ENCODE measurements at regions not wholly inside any gene's neighbourhood (a gene's known extent, or its start where the extent isn't known, plus 50 kb on each side); places are given as distances from the start of the nearest gene placed in this dataset.

GRCh38 chr3:154716170-154716569, 286.2 kb upstream of the GPR149 start:
- no peak overlapping the region for H3K4me2 ChIP-seq (ENCODE audit: low read length)
- H3K27me3 ChIP-seq (ENCODE audit: control insufficient read depth, insufficient read depth, low read length) = no peaks in the 10 kb centered on the region
- no peak overlapping the region for H3K9ac ChIP-seq (ENCODE audit: low read depth, low read length)
- no peaks in the 10 kb centered on the region for H3K36me3 ChIP-seq (ENCODE audit: insufficient read depth, low read length)
- H3K9me3 ChIP-seq (replicated peaks; ENCODE audit: low read length) = no peaks in the 10 kb centered on the region
- H3K4me1 ChIP-seq (ENCODE audit: control insufficient read depth, insufficient read depth, low read length) = no peaks in the 10 kb centered on the region
- no peak overlapping the region for H3K4me3 ChIP-seq (ENCODE audit: low read length)

GRCh38 chr3:154708554-154708953, 278.6 kb upstream of the GPR149 start:
- no peak overlapping the region for H3K9ac ChIP-seq (ENCODE audit: low read depth, low read length)
- no peak overlapping the region for H3K4me3 ChIP-seq (ENCODE audit: low read length)
- H3K36me3 ChIP-seq (ENCODE audit: insufficient read depth, low read length) = no peaks in the 10 kb centered on the region
- H3K9me3 ChIP-seq (replicated peaks; ENCODE audit: low read length) = no peaks in the 10 kb centered on the region
- no peaks in the 10 kb centered on the region for H3K27me3 ChIP-seq (ENCODE audit: control insufficient read depth, insufficient read depth, low read length)
- H3K4me2 ChIP-seq (ENCODE audit: low read length) = no peak overlapping the region
- no peaks in the 10 kb centered on the region for H3K4me1 ChIP-seq (ENCODE audit: control insufficient read depth, insufficient read depth, low read length)

GRCh38 chr3:154701055-154701454, 271.1 kb upstream of the GPR149 start:
- no peak overlapping the region for H3K4me3 ChIP-seq (ENCODE audit: low read length)

DNA sequence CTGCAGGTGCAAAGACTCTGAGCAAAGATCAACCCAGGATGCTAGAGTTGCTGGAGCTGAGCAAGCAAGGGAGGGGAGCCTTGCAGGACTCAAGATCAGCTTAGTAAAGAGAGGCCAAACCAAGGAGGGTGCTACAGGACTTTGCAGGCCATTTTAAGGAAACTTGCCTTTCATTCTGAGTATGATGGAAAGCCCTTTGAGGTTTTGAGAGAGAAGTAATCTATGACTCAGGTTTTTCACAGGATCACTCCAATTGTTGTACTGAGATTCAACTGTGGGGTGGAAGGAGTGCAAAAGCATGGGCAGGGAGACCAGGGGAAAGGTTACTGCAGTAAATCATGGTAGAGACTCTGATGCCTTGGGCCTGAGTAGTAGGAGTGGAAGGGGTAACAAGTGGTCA, 260.4 kb upstream of the GPR149 start:
- Histone ChIP-seq H3K27me3 (ENCODE audit: control insufficient read depth, insufficient read depth, low read length) (no peaks in the 10 kb centered on the region), H3K4me1 (ENCODE audit: control insufficient read depth, insufficient read depth, low read length) (no peaks in the 10 kb centered on the region), H3K9ac (ENCODE audit: low read depth, low read length) (no peak overlapping the region), H3K4me2 (ENCODE audit: low read length) (no peak overlapping the region), H3K4me3 (ENCODE audit: low read length) (no peak overlapping the region), H3K36me3 (ENCODE audit: insufficient read depth, low read length) (no peaks in the 10 kb centered on the region), H3K9me3 (replicated peaks; ENCODE audit: low read length) (no peaks in the 10 kb centered on the region)

More at GRCh38 chr3:154701055-154701454, 271.1 kb upstream of the GPR149 start:
- Histone ChIP-seq H3K9me3 (replicated peaks; ENCODE audit: low read length) (no peaks in the 10 kb centered on the region), H3K4me2 (ENCODE audit: low read length) (no peak overlapping the region), H3K36me3 (ENCODE audit: insufficient read depth, low read length) (no peaks in the 10 kb centered on the region), H3K9ac (ENCODE audit: low read depth, low read length) (no peak overlapping the region), H3K27me3 (ENCODE audit: control insufficient read depth, insufficient read depth, low read length) (no peaks in the 10 kb centered on the region), H3K4me1 (ENCODE audit: control insufficient read depth, insufficient read depth, low read length) (no peaks in the 10 kb centered on the region)

- Histone ChIP-seq H3K4me1 (ENCODE audit: control insufficient read depth, insufficient read depth, low read length) (no peaks in the 10 kb centered on the region), H3K9me3 (replicated peaks; ENCODE audit: low read length) (no peaks in the 10 kb centered on the region), H3K4me2 (ENCODE audit: low read length) (no peak overlapping the region), H3K27me3 (ENCODE audit: control insufficient read depth, insufficient read depth, low read length) (no peaks in the 10 kb centered on the region), H3K4me3 (ENCODE audit: low read length) (no peak overlapping the region), H3K36me3 (ENCODE audit: insufficient read depth, low read length) (no peaks in the 10 kb centered on the region), H3K9ac (ENCODE audit: low read depth, low read length) (no peak overlapping the region)
Measured at GRCh38 chr3:154684440-154684839, 254.4 kb upstream of the GPR149 start.

- Histone ChIP-seq H3K4me1 (ENCODE audit: control insufficient read depth, insufficient read depth, low read length) (no peaks in the 10 kb centered on the region), H3K36me3 (ENCODE audit: insufficient read depth, low read length) (no peaks in the 10 kb centered on the region), H3K4me3 (ENCODE audit: low read length) (no peak overlapping the region), H3K9ac (ENCODE audit: low read depth, low read length) (no peak overlapping the region), H3K9me3 (replicated peaks; ENCODE audit: low read length) (no peaks in the 10 kb centered on the region), H3K27me3 (ENCODE audit: control insufficient read depth, insufficient read depth, low read length) (no peaks in the 10 kb centered on the region), H3K4me2 (ENCODE audit: low read length) (no peak overlapping the region)
Measured at GRCh38 chr3:154684021-154684420, 254.0 kb upstream of the GPR149 start.

DNA sequence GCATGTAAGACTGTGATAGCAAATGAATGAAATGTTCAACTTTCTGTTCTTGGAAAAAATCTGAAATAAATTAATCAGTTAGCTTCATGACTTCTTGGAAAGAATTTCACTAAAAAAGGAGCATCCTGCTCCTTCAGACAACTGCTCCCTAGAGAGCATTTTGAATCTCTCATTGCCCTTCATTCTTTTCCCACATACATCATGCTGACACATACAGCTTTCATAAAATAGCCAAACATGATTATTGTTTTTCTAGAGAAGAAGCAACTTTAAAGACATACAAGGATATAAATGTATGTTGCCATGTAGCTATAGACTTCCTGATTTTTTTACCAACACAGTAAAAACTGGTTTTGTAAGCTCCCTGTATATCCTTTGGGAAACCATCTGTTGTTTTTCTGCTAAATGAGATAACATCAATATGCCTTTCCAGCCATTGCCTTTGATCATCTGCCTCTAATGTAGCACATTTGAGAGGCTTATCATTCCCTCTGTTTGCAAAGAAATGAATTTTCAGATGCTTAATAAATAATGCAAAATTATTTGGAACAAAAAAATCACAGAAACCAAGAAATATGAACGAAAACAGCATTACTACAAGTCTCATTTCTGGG, 248.2 kb upstream of the GPR149 start:
- H3K4me1 ChIP-seq (ENCODE audit: control insufficient read depth, insufficient read depth, low read length) = no peaks in the 10 kb centered on the region
- H3K9ac ChIP-seq (ENCODE audit: low read depth, low read length) = no peak overlapping the region
- H3K9me3 ChIP-seq (replicated peaks; ENCODE audit: low read length) = no peaks in the 10 kb centered on the region
- H3K4me2 ChIP-seq (ENCODE audit: low read length) = no peak overlapping the region
- no peaks in the 10 kb centered on the region for H3K27me3 ChIP-seq (ENCODE audit: control insufficient read depth, insufficient read depth, low read length)
- H3K4me3 ChIP-seq (ENCODE audit: low read length) = no peak overlapping the region
- no peaks in the 10 kb centered on the region for H3K36me3 ChIP-seq (ENCODE audit: insufficient read depth, low read length)

DNA sequence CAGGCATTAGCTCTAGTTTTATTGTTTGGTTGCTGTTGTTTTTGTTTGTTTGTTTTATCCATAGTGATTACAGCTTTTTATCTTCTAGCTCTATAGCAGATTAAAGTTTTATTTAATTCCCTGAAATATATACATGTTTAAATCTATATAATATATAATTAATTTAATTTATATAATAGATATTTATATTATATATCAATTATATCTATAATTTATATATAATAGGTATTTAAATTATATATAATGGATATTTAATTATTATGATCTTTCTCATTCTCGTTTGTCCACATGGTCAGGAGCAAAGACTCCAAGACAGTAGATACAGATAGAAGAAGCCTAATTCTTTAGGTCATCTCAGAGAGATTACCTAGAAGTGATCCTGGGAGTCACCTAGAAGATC, 238.8 kb upstream of the GPR149 start:
- Histone ChIP-seq H3K4me3 (ENCODE audit: low read length) (no peak overlapping the region), H3K4me2 (ENCODE audit: low read length) (no peak overlapping the region), H3K36me3 (ENCODE audit: insufficient read depth, low read length) (no peaks in the 10 kb centered on the region), H3K9ac (ENCODE audit: low read depth, low read length) (no peak overlapping the region), H3K4me1 (ENCODE audit: control insufficient read depth, insufficient read depth, low read length) (no peaks in the 10 kb centered on the region), H3K27me3 (ENCODE audit: control insufficient read depth, insufficient read depth, low read length) (no peaks in the 10 kb centered on the region), H3K9me3 (replicated peaks; ENCODE audit: low read length) (no peaks in the 10 kb centered on the region)

DNA sequence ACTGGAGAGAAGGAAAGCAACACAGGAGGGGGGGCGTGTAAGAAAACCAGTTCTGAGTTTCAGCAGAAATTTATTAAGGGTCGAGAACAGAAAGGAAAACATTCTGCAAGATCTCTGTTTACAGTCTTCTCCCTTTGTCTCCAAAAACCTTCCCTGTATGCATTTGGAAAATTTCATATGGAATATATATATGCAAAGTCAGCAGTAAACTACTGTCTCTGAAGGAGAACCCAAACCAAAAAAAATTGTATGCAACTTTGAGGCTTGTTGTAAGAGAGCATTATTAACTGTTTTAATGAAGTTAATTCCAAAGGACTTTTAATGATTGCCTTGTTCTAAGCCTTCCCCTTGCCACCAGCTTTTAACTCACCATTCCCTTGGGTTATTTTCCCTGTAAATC, 238.2 kb upstream of the GPR149 start:
- no peak overlapping the region for H3K9ac ChIP-seq (ENCODE audit: low read depth, low read length)
- no peaks in the 10 kb centered on the region for H3K4me1 ChIP-seq (ENCODE audit: control insufficient read depth, insufficient read depth, low read length)
- H3K4me2 ChIP-seq (ENCODE audit: low read length) = no peak overlapping the region
- no peaks in the 10 kb centered on the region for H3K36me3 ChIP-seq (ENCODE audit: insufficient read depth, low read length)
- H3K4me3 ChIP-seq (ENCODE audit: low read length) = no peak overlapping the region
- no peaks in the 10 kb centered on the region for H3K27me3 ChIP-seq (ENCODE audit: control insufficient read depth, insufficient read depth, low read length)
- no peaks in the 10 kb centered on the region for H3K9me3 ChIP-seq (replicated peaks; ENCODE audit: low read length)

- Histone ChIP-seq H3K9me3 (replicated peaks; ENCODE audit: low read length) (no peaks in the 10 kb centered on the region), H3K36me3 (ENCODE audit: insufficient read depth, low read length) (no peaks in the 10 kb centered on the region), H3K4me1 (ENCODE audit: control insufficient read depth, insufficient read depth, low read length) (no peaks in the 10 kb centered on the region), H3K9ac (ENCODE audit: low read depth, low read length) (no peak overlapping the region), H3K4me3 (ENCODE audit: low read length) (no peak overlapping the region), H3K27me3 (ENCODE audit: control insufficient read depth, insufficient read depth, low read length) (peaks cover 4% of the 10 kb centered on the region), H3K4me2 (ENCODE audit: low read length) (no peak overlapping the region)
Measured at GRCh38 chr3:154666542-154666941, 236.6 kb upstream of the GPR149 start.

DNA sequence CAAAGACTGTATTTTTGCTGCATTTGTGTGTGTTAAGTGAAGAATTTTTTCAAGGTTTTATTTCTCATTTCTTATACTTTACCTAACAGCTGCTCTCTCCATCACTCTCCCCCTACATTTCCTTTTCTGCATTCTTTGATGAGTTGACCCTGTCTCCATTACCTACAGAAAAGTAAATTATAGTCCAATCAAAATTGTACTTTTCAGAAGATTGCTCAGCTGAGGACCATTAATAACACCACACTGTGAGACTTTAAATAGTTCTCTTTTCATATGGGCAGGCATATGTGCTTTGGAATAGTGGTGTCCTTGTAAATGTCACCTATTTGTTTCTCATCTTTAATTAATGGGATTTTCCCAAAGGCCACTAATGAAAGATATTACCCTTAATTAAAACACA, 234.7 kb upstream of the GPR149 start:
- no peaks in the 10 kb centered on the region for H3K36me3 ChIP-seq (ENCODE audit: insufficient read depth, low read length)
- peaks cover 7% of the 10 kb centered on the region for H3K27me3 ChIP-seq (ENCODE audit: control insufficient read depth, insufficient read depth, low read length)
- no peaks in the 10 kb centered on the region for H3K9me3 ChIP-seq (replicated peaks; ENCODE audit: low read length)
- no peak overlapping the region for H3K4me2 ChIP-seq (ENCODE audit: low read length)
- no peak overlapping the region for H3K4me3 ChIP-seq (ENCODE audit: low read length)
- no peaks in the 10 kb centered on the region for H3K4me1 ChIP-seq (ENCODE audit: control insufficient read depth, insufficient read depth, low read length)
- H3K9ac ChIP-seq (ENCODE audit: low read depth, low read length) = no peak overlapping the region

GRCh38 chr3:154662851-154663250, 232.9 kb upstream of the GPR149 start:
- Histone ChIP-seq H3K27me3 (ENCODE audit: control insufficient read depth, insufficient read depth, low read length) (peaks cover 7% of the 10 kb centered on the region), H3K9me3 (replicated peaks; ENCODE audit: low read length) (no peaks in the 10 kb centered on the region), H3K4me3 (ENCODE audit: low read length) (no peak overlapping the region), H3K4me2 (ENCODE audit: low read length) (no peak overlapping the region), H3K9ac (ENCODE audit: low read depth, low read length) (no peak overlapping the region), H3K4me1 (ENCODE audit: control insufficient read depth, insufficient read depth, low read length) (no peaks in the 10 kb centered on the region), H3K36me3 (ENCODE audit: insufficient read depth, low read length) (no peaks in the 10 kb centered on the region)
